Ovary (tissue), 3 donors: ENCODE measurements at regions not wholly inside any gene's neighbourhood (a gene's known extent, or its start where the extent isn't known, plus 50 kb on each side); places are given as distances from the start of the nearest gene placed in this dataset.

Experiments
- CTCF ChIP-seq, 3 donors: fragments of 450-650 bp in 2 of 3; fragments of 200-600 bp in 1 of 3; IDR thresholded peaks; one replicate each; pipeline versions ENCODE4 v1.5.1 to v1.8.0; 2016 to 2022; ENCODE audit warnings: antibody characterized with exemption in 3 of 3, mild to moderate bottlenecking in 1 of 3
- POLR2A ChIP-seq: fragments of 450-650 bp; IDR thresholded peaks from one replicate; pipeline ENCODE4 v1.6.1; 2017; ENCODE audit warnings: antibody characterized with exemption, mild to moderate bottlenecking, moderate library complexity
- donor health status: DM: no; HTN: no; CAD: no.

DNA sequence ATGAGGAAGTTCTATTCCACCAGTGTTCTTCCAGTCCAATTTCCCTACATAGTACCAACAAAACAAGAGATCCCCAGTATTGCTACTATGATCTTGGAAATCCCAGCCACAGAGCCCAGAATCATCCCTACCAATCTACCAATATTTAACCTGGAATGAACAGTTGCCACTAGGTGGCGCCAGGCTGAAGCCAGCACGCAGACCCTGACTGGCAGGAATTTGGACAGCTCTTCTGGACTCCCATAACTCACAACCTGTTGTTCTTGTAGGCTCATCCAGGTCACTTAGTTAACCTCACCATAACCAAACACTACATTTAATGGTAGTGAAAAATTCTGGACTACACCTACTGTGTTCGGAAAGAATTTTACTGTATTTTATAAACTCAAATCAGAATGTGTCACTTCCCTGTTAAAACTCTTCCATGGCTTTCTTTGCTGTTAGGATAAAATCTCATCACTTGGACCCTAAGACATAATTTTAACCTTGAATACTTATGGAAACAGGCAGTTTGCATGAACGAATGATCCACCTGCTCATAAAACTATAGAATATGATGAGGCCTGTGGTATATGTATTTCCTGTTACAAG, 59.8 kb upstream of the SLC38A11 start:
- TF ChIP-seq CTCF (IDR thresholded peaks at IDR 0.05) (peak in 1 of 3 donors; percentile 35), POLR2A (no peak)
